ENCODE measurements at regions not wholly inside any gene's neighbourhood (a gene's known extent, or its start where the extent isn't known, plus 50 kb on each side); places are given as distances from the start of the nearest gene placed in this dataset.

GRCh38 chr6:165204807-165205545, 104.4 kb downstream of the C6orf118 start:
- Histone ChIP-seq H3K4me3 (ENCODE audit: low read depth in 1 of 2, low read length in 2 of 2) (no peak overlapping the region), H3K27me3 (ENCODE audit: control insufficient read depth in 1 of 2, insufficient read depth in 2 of 2, low read length in 2 of 2) (no peaks in the 10 kb centered on the region), H3K9ac (ENCODE audit: low read depth in 1 of 2, low read length in 2 of 2) (no peak overlapping the region), H3K27ac (ENCODE audit: low read depth, low read length) (no peak overlapping the region), H3K9me3 (ENCODE audit: control insufficient read depth in 1 of 2, low read length in 2 of 2) (no peaks in the 10 kb centered on the region), H3K36me3 (ENCODE audit: control insufficient read depth in 1 of 2, insufficient read depth in 2 of 2, low read length in 2 of 2) (no peaks in the 10 kb centered on the region), H3K4me1 (ENCODE audit: control insufficient read depth in 1 of 2, insufficient read depth in 2 of 2, low read length in 2 of 2) (no peaks in the 10 kb centered on the region)

- no peaks in the 10 kb centered on the region for H3K27me3 ChIP-seq (ENCODE audit: control insufficient read depth in 1 of 2, insufficient read depth in 2 of 2, low read length in 2 of 2)
Observed at GRCh38 chr6:165200178-165200577, 109.2 kb downstream of the C6orf118 start.

GRCh38 chr6:165191461-165191860, 117.9 kb downstream of the C6orf118 start:
- H3K27me3 ChIP-seq (ENCODE audit: control insufficient read depth in 1 of 2, insufficient read depth in 2 of 2, low read length in 2 of 2): no peaks in the 10 kb centered on the region
- H3K4me1 ChIP-seq (ENCODE audit: control insufficient read depth in 1 of 2, insufficient read depth in 2 of 2, low read length in 2 of 2): no peaks in the 10 kb centered on the region
- no peak overlapping the region for H3K27ac ChIP-seq (ENCODE audit: low read depth, low read length)
- no peaks in the 10 kb centered on the region for H3K36me3 ChIP-seq (ENCODE audit: control insufficient read depth in 1 of 2, insufficient read depth in 2 of 2, low read length in 2 of 2)
- peaks cover 3 to 6% of the 10 kb centered on the region in 2 donors for H3K9me3 ChIP-seq (ENCODE audit: control insufficient read depth in 1 of 2, low read length in 2 of 2)
- no peak overlapping the region for H3K4me3 ChIP-seq (ENCODE audit: low read depth in 1 of 2, low read length in 2 of 2)
- H3K9ac ChIP-seq (ENCODE audit: low read depth in 1 of 2, low read length in 2 of 2): no peak overlapping the region

More at GRCh38 chr6:165200178-165200577, 109.2 kb downstream of the C6orf118 start:
- Histone ChIP-seq H3K27ac (ENCODE audit: low read depth, low read length) (no peak overlapping the region), H3K36me3 (ENCODE audit: control insufficient read depth in 1 of 2, insufficient read depth in 2 of 2, low read length in 2 of 2) (no peaks in the 10 kb centered on the region), H3K4me1 (ENCODE audit: control insufficient read depth in 1 of 2, insufficient read depth in 2 of 2, low read length in 2 of 2) (no peaks in the 10 kb centered on the region), H3K9ac (ENCODE audit: low read depth in 1 of 2, low read length in 2 of 2) (no peak overlapping the region), H3K4me3 (ENCODE audit: low read depth in 1 of 2, low read length in 2 of 2) (no peak overlapping the region), H3K9me3 (ENCODE audit: control insufficient read depth in 1 of 2, low read length in 2 of 2) (peaks cover 4 to 6% of the 10 kb centered on the region in 2 donors)

- Histone ChIP-seq H3K4me3 (ENCODE audit: low read depth in 1 of 2, low read length in 2 of 2) (no peak overlapping the region), H3K9ac (ENCODE audit: low read depth in 1 of 2, low read length in 2 of 2) (no peak overlapping the region), H3K36me3 (ENCODE audit: control insufficient read depth in 1 of 2, insufficient read depth in 2 of 2, low read length in 2 of 2) (no peaks in the 10 kb centered on the region), H3K9me3 (ENCODE audit: control insufficient read depth in 1 of 2, low read length in 2 of 2) (peaks cover 0 to 3% of the 10 kb centered on the region in 2 donors), H3K27me3 (ENCODE audit: control insufficient read depth in 1 of 2, insufficient read depth in 2 of 2, low read length in 2 of 2) (no peaks in the 10 kb centered on the region), H3K4me1 (ENCODE audit: control insufficient read depth in 1 of 2, insufficient read depth in 2 of 2, low read length in 2 of 2) (no peaks in the 10 kb centered on the region), H3K27ac (ENCODE audit: low read depth, low read length) (no peak overlapping the region)
Observed at GRCh38 chr6:165186441-165187205, 122.8 kb downstream of the C6orf118 start.

- Histone ChIP-seq H3K4me1 (ENCODE audit: control insufficient read depth in 1 of 2, insufficient read depth in 2 of 2, low read length in 2 of 2) (no peaks in the 10 kb centered on the region), H3K9me3 (ENCODE audit: control insufficient read depth in 1 of 2, low read length in 2 of 2) (peaks cover 0 to 3% of the 10 kb centered on the region in 2 donors), H3K4me3 (ENCODE audit: low read depth in 1 of 2, low read length in 2 of 2) (no peak overlapping the region), H3K9ac (ENCODE audit: low read depth in 1 of 2, low read length in 2 of 2) (no peak overlapping the region), H3K27ac (ENCODE audit: low read depth, low read length) (no peak overlapping the region), H3K27me3 (ENCODE audit: control insufficient read depth in 1 of 2, insufficient read depth in 2 of 2, low read length in 2 of 2) (no peaks in the 10 kb centered on the region), H3K36me3 (ENCODE audit: control insufficient read depth in 1 of 2, insufficient read depth in 2 of 2, low read length in 2 of 2) (no peaks in the 10 kb centered on the region)
Observed at GRCh38 chr6:165186041-165186440, 123.4 kb downstream of the C6orf118 start.

- no peaks in the 10 kb centered on the region for H3K36me3 ChIP-seq (ENCODE audit: control insufficient read depth in 1 of 2, insufficient read depth in 2 of 2, low read length in 2 of 2)
- H3K9me3 ChIP-seq (ENCODE audit: control insufficient read depth in 1 of 2, low read length in 2 of 2): peaks cover 0 to 3% of the 10 kb centered on the region in 2 donors
- H3K9ac ChIP-seq (ENCODE audit: low read depth in 1 of 2, low read length in 2 of 2): no peak overlapping the region
- H3K27me3 ChIP-seq (ENCODE audit: control insufficient read depth in 1 of 2, insufficient read depth in 2 of 2, low read length in 2 of 2): no peaks in the 10 kb centered on the region
- no peaks in the 10 kb centered on the region for H3K4me1 ChIP-seq (ENCODE audit: control insufficient read depth in 1 of 2, insufficient read depth in 2 of 2, low read length in 2 of 2)
- no peak overlapping the region for H3K4me3 ChIP-seq (ENCODE audit: low read depth in 1 of 2, low read length in 2 of 2)
- no peak overlapping the region for H3K27ac ChIP-seq (ENCODE audit: low read depth, low read length)
Observed at GRCh38 chr6:165184192-165184979, 125.0 kb downstream of the C6orf118 start.

- peaks cover 0 to 3% of the 10 kb centered on the region in 2 donors for H3K9me3 ChIP-seq (ENCODE audit: control insufficient read depth in 1 of 2, low read length in 2 of 2)
- no peaks in the 10 kb centered on the region for H3K27me3 ChIP-seq (ENCODE audit: control insufficient read depth in 1 of 2, insufficient read depth in 2 of 2, low read length in 2 of 2)
- H3K9ac ChIP-seq (ENCODE audit: low read depth in 1 of 2, low read length in 2 of 2): no peak overlapping the region
- H3K4me3 ChIP-seq (ENCODE audit: low read depth in 1 of 2, low read length in 2 of 2): no peak overlapping the region
- no peaks in the 10 kb centered on the region for H3K4me1 ChIP-seq (ENCODE audit: control insufficient read depth in 1 of 2, insufficient read depth in 2 of 2, low read length in 2 of 2)
- H3K36me3 ChIP-seq (ENCODE audit: control insufficient read depth in 1 of 2, insufficient read depth in 2 of 2, low read length in 2 of 2): no peaks in the 10 kb centered on the region
- no peak overlapping the region for H3K27ac ChIP-seq (ENCODE audit: low read depth, low read length)
Observed at GRCh38 chr6:165183496-165184140, 125.8 kb downstream of the C6orf118 start.

GRCh38 chr6:165183071-165183470, 126.3 kb downstream of the C6orf118 start:
- H3K4me1 ChIP-seq (ENCODE audit: control insufficient read depth in 1 of 2, insufficient read depth in 2 of 2, low read length in 2 of 2): no peaks in the 10 kb centered on the region
- H3K9ac ChIP-seq (ENCODE audit: low read depth in 1 of 2, low read length in 2 of 2): no peak overlapping the region
- no peaks in the 10 kb centered on the region for H3K27me3 ChIP-seq (ENCODE audit: control insufficient read depth in 1 of 2, insufficient read depth in 2 of 2, low read length in 2 of 2)
- H3K27ac ChIP-seq (ENCODE audit: low read depth, low read length): no peak overlapping the region
- no peaks in the 10 kb centered on the region for H3K36me3 ChIP-seq (ENCODE audit: control insufficient read depth in 1 of 2, insufficient read depth in 2 of 2, low read length in 2 of 2)
- no peak overlapping the region for H3K4me3 ChIP-seq (ENCODE audit: low read depth in 1 of 2, low read length in 2 of 2)
- H3K9me3 ChIP-seq (ENCODE audit: control insufficient read depth in 1 of 2, low read length in 2 of 2): peaks cover 0 to 3% of the 10 kb centered on the region in 2 donors

GRCh38 chr6:165181951-165182414, 127.4 kb downstream of the C6orf118 start:
- H3K36me3 ChIP-seq (ENCODE audit: control insufficient read depth in 1 of 2, insufficient read depth in 2 of 2, low read length in 2 of 2): no peaks in the 10 kb centered on the region
- no peak overlapping the region for H3K27ac ChIP-seq (ENCODE audit: low read depth, low read length)
- no peaks in the 10 kb centered on the region for H3K27me3 ChIP-seq (ENCODE audit: control insufficient read depth in 1 of 2, insufficient read depth in 2 of 2, low read length in 2 of 2)
- H3K4me3 ChIP-seq (ENCODE audit: low read depth in 1 of 2, low read length in 2 of 2): no peak overlapping the region
- no peak overlapping the region for H3K9ac ChIP-seq (ENCODE audit: low read depth in 1 of 2, low read length in 2 of 2)
- peaks cover 0 to 3% of the 10 kb centered on the region in 2 donors for H3K9me3 ChIP-seq (ENCODE audit: control insufficient read depth in 1 of 2, low read length in 2 of 2)
- no peaks in the 10 kb centered on the region for H3K4me1 ChIP-seq (ENCODE audit: control insufficient read depth in 1 of 2, insufficient read depth in 2 of 2, low read length in 2 of 2)
